ENCODE measurements at regions not wholly inside any gene's neighbourhood (a gene's known extent, or its start where the extent isn't known, plus 50 kb on each side); places are given as distances from the start of the nearest gene placed in this dataset.

DNA sequence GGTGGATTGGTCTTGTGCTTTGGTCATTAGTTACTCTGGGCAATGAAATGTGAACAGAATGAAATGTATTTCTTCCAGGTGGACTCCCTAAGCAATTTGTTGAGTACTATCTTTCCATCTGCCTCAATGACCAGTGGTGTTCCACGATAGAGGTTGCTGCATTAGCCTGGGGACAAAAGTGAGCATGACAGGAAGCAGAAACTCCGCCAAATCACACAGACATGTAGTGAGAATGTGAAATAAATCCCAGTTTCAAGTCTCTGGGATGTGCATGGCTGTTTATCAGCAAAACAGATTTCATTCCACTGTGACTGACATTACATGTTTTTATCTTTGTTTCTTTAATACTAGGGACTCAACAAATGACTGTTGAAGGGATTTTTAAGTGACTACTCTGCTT is 63.3 kb upstream of the DCBLD2 start:
- DNase-seq: no peak
- intact Hi-C loops (cut with DNase I): no loop called here

- DNase-seq: no peak
- intact Hi-C loops (cut with DNase I): no loop called here
Measured at GRCh38 chr3:98963546-98963945, 62.1 kb upstream of the DCBLD2 start.

DNA sequence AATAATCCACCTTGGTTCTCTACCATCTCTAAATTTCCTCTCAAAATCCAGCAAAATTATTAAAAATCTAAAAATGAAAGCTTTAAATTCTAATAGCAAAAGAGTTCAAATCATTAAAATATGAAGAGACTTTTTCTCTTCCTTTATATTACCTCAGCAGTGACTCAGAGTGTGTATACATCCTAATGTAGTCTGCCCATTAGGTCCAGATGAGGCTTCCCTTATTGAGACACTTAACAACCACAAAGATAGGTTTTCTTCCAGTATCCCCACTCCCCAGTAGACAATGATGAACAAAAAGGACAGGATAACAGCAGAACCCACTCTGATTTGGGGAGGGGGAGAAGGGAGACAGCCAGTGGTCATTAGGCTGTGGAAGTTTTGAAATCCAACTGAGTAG is 61.5 kb upstream of the DCBLD2 start:
- intact Hi-C loops (cut with DNase I): no loop called here
- no peak for DNase-seq

GRCh38 chr3:98962189-98962930 is 60.9 kb upstream of the DCBLD2 start:
- intact Hi-C loops (cut with DNase I): no loop called here
- no peak for DNase-seq

DNA sequence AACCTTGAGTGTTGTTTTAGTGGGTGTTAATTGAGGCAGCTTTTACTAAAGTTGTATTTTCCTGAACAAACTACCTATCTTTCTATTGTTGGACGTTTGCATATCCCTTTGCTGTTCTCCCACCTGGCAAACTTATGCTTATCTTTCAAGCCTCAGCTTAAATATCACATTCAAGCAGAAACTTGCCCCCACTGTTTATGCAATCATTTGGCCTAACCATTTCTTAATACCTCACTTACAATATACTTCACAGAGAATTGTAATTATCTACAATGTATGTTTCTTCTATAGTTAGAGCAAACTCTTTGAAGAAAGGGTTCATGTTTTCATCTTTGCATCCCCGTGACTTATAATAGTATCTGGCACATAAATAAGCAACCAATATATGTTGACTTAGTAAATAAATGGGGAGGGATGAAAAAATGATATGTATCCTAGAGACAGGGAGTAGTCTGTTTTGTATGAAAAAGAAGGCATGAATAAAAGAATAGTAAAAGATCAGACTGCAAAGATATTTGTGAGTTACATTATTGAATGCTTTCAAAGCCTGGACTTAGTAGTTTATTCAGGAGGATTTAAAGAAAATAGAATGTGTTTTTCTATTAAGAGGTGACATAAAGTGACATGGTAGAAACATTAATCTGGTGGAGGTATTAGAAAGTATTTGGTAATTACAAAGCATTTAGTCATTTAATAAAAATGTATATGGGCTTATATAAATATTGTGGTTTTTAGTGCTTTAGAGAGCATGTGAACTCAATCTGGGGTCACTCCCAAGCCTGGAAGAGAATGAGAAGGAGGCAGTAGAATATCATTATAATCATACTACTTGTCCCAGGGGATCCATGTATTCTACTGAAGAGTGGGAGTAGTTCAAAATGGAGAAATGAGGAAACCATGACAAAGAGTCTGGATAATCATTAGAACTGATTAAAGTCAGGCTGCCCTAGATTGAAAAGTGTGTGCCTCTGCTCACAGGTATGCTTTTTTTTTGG is 60.0 kb upstream of the DCBLD2 start:
- intact Hi-C loops (cut with DNase I): no loop called here
- no peak for DNase-seq

GRCh38 chr3:98957681-98958080 is 56.2 kb upstream of the DCBLD2 start:
- intact Hi-C loops (cut with DNase I): no loop called here
- no peak for DNase-seq

DNA sequence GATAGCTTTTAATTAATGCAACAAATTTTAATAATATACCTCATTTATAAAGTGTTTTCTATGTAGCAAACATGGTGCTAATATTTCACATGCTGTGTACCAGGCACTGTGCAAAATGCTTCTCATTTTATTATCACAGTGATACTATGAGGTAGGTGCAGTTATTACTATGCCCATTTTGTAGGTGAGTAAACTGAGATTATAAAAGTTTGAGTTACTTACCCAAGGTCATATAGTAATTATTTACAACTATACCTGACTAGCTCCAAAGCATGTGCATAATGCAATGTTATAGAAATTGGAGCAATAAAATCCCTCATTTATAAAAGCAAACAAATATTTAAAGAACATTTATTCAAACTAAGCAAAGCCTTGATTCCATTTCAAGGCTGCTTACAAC is 54.5 kb upstream of the DCBLD2 start:
- no peak for DNase-seq
- intact Hi-C loops (cut with DNase I): no loop called here

DNA sequence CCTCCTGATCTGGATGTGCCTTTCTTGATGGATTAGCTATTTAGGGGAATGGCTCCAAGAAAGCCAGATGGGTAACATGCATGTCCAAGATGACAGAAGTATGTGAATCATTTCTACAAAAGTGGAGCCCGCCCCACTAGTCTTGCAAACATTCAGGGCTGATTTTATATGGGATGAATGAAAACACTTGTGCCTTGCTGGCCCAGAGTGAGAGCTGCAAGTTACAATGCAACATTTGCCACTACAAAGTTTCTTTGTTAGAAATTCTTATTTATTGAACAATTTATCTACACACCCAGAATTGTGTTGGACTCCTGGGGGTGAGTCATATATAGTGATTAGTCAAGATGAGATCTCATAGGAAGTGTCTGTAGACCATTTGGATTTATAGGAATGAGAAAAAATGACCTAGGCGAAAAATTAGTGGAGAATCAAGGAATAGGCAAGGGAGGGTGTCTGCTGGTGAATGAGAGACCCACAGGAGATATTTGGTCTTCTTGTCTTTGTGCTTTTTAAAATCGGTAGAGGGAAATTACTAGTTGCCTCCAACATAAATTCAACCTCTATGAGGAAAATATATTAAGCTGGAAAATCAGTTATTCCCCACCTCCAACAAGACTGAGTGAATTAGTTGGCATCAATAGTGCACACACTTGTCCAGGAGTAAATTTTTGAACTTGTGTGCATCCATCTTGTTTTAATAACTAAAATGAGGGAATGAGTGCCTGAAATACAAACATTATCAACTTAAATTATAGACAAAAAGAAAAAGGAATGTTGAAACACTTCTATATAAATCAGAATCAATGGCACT is 53.5 kb upstream of the DCBLD2 start:
- no peak for DNase-seq

GRCh38 chr3:98954242-98954641 is 52.7 kb upstream of the DCBLD2 start:
- intact Hi-C loops (cut with DNase I): no loop called here
- DNase-seq: no peak

More for the DNA sequence above, 53.5 kb upstream of the DCBLD2 start:
- intact Hi-C loops (cut with DNase I): no loop called here

DNA sequence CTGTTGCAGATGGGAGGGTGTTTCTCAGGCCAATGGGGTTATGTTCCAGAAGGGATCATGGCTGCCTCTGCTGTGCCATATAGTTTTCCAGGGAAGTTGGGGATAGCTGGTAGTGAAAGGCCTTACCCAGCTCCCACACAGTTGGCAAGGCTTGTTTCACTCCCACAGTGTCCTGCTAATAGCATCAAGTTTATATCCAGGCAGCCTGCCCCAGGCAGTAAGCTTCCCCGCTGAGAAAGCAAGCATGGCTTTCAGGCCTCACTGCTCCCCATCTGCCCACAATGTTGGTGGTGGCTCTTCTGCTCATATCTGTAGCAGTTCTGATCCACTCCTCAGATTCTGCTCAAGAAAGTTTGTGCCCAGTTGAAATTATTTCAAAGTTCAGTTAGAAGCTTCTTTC is 50.9 kb upstream of the DCBLD2 start:
- intact Hi-C loops (cut with DNase I): no loop called here
- no peak for DNase-seq
